Panc1 (cell line): ENCODE measurements at regions not wholly inside any gene's neighbourhood (a gene's known extent, or its start where the extent isn't known, plus 50 kb on each side); places are given as distances from the start of the nearest gene placed in this dataset.

Source experiments
- CTCF ChIP-seq: fragments of 450-650 bp; IDR thresholded peaks from 2 replicates; pipeline ENCODE4 v1.5.1; 2017; ENCODE audit warnings: mild to moderate bottlenecking
- SIN3A ChIP-seq: IDR thresholded peaks from 2 replicates; pipeline ENCODE4 v1.6.1; 2012; ENCODE audit warnings: low read depth, mild to moderate bottlenecking, low read length, moderate library complexity, borderline replicate concordance; ENCODE audit not compliant: insufficient read depth

- TF ChIP-seq CTCF (no peak), SIN3A (no peak)
Measured at GRCh38 chr4:15161439-15161838, 159.2 kb downstream of the CPEB2 start.
